HG03108 (cell line): ENCODE measurements at regions not wholly inside any gene's neighbourhood (a gene's known extent, or its start where the extent isn't known, plus 50 kb on each side); places are given as distances from the start of the nearest gene placed in this dataset.

ENCODE experiments used
- ATAC-seq: cut with Tn5 transposase; IDR thresholded peaks from one replicate; pipeline ENCODE4 v1.9.1; 2021; ENCODE audit warnings: moderate library complexity; ENCODE audit not compliant: unreplicated experiment

DNA sequence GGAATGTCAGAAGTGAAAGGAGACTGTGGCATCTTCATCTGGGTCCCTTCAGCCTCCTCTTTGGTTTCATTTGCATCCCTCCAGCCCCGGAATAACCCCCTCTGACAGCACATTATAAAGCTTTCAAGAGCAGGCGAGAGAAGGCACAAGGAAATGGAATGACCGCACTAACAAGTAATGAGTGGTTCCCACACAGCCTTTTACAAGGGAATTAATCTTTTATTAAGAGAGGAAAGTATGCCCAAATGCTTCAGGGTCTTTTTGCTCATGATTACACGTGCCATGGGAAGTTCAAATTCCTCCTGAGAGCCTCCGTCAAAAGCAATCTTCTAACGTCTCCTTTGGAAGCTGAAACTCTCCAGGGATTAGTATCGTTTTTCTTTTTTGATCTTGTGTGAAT, 347.0 kb downstream of the BTBD3 start:
- no peak for ATAC-seq

GRCh38 chr20:12265662-12266061, 348.0 kb downstream of the BTBD3 start:
- ATAC-seq: no peak

GRCh38 chr20:12269579-12269978, 351.9 kb downstream of the BTBD3 start:
- no peak for ATAC-seq

DNA sequence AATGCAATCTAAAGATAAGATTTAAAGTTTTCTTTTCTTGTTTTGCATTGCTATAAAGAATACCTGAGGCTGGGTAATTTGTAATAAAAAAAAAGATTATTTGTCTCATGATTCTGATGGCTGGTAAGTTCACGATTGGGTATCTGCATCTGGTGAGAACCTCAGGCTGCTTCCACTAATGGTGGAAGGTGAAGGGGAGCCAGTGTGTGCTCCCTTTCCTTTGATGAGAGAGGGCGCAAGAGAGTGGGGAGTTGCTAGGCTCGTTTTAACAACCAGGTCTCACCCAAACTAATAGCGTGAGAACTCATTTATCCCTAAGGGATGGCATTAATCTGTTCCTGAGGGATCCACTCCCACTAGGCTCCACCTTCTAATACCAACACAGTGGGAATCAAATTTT, 353.2 kb downstream of the BTBD3 start:
- no peak for ATAC-seq

DNA sequence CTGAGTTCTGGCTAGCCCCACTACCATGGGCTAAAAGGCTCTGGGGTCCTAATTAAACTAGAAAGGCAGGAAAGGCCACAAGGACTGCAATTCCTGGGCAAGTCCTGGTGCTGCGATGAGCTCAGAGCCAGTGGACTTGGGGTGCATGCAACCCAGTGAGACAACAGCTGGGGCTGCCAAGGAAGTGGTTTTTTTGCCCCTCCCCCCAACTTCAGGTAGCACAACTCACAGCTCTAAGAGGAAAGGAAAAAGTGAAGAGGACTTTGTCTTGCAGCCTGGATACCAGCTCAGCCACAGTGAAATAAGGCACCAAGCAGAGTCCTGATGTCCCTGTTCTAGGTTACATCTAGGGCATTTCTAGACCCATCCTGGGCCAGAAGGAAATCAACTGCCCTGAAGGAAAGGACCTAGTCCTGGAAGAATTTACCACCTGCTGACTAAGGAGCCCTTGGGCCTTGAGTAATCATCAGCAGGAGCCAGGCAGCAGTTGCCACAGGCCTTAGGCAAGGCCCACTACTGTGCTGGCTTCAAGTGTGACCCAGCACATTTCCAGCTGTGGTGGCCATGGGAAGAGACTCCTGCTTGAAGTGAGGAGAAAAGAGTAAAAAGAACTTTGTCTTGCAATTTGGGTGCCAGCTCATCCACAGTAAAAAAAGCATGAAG, 358.4 kb downstream of the BTBD3 start:
- ATAC-seq: no peak

DNA sequence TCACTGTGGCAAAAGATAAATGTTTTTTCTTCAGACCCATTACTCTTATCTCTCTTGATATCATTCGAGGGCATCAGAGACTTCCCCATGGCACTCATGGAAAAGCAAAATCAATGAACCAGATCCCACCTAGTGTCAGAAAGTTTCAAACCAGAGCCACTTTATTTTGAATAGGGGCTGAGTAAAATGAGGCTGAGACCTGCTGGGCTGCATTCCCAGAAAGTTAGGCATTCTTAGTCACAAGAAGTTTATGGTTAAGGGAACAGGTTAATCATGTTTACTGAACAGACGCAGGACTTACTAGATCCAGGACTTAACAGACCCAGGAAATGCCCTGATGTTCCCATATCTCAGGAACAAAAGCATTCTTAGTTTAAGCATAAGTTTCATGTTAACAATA, 369.9 kb downstream of the BTBD3 start:
- ATAC-seq: no peak

- ATAC-seq: no peak
These were observed 371.8 kb downstream of the BTBD3 start for GRCh38 chr20:12289465-12289864.

DNA sequence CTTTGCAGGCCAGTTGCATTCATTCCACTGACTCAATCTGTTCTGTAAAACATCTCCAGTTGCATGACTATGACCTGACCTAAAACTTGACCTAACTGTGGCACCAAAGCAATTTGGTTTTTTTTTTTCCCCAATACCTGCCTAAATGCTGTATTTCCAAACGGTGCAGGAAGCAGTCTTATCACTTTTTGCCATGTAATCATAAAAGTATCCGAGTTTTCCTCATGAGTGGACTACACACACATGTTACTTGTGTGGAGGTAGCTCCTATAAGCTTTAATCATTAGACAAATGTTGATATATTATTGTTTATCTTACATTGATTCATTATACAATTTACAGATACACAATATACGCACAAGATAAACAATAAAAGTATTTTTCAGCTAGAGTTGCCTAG, 373.7 kb downstream of the BTBD3 start:
- ATAC-seq: no peak

GRCh38 chr20:12293900-12294299, 376.2 kb downstream of the BTBD3 start:
- no peak for ATAC-seq

GRCh38 chr20:12294678-12295077, 377.0 kb downstream of the BTBD3 start:
- ATAC-seq: no peak

DNA sequence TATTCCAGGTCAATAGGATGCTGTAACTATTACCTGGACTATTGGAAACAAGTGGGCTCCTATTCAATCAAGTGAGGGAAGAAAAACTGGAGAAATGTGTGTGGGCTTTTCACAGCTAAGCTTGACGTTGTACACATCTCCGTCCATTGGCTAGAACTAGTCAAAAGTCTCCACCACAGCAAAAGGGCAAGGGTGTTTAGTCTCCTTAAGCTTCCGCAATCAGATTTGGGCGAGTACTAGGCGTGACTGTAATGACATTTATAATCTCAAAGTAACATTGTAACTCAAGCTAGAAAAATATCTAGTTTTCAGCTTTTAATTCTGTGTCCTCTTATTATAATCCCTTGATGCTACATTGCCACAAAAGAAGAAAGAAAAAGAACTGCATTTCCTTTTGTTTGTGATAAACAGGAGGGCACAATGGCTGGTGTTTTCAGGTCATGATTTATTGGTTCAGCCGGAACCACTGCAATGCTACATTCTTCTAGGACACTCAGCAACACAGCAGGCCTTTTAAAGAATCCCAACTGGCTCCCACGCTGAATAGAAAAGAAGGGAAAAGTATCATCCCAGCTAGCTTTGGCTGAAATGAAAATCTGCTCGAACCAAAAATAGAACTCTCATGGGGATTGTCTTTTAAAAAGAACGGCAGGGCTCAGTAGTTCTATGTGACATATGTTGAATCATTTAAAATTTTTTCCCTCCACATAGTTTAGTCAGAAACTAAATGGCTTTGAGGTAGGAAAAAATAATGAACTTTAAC, 387.7 kb downstream of the BTBD3 start:
- no peak for ATAC-seq

GRCh38 chr20:12306107-12306506, 388.4 kb downstream of the BTBD3 start:
- ATAC-seq: no peak

DNA sequence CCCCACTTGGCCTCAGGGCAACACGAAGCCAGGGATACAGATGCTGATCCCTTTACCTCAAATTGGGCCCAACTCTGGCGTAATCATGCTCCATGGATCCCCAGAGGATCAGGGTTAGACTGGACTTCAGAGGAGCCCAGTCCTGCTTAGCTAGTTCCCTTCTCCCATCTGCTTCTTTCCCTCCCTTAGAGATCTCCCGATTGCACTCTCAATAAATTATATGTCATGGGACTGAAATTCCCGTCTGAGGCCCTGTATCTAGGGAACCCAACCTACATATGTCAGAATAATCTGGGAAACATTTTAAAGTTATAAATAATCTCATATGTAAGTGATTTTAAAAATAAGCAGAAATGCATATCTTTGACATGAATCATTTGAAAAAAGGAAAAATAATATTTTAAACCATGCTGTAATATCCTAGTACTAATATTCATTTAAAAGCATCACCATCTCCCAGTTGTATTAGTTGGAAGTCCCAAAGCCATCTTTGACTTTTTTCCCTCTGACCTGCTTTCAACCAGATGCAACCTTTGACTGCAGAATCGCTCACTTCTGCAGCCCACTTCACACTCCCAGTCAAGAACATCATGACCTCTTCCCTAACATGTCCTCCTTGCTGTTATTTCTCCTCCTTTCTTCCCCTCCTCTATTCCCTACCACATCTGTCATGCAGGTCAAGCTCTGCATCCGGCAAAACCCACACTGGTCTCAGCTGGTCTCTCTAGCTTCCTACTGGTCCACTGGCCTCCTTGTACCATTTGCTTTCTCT, 393.6 kb downstream of the BTBD3 start:
- ATAC-seq: no peak

DNA sequence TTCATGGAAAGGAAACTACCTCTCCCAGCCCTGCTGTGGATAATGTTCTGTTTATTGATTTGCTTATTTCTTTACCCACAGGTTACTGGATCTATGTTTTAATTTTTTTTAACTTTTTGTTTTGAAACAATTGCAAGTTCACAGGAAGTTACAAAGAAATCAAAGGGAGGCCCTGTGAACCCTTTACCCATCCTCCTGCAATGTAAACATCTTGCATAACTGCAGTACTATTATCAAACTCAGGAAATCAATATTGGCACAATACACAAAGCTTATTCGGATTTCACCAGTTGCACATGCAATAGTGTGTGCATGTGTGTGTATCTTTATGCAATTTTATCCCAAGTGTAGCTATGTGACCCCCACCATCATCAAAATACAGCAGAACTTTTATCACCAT, 398.0 kb downstream of the BTBD3 start:
- ATAC-seq: no peak

GRCh38 chr20:12316794-12317193, 399.1 kb downstream of the BTBD3 start:
- ATAC-seq: no peak

DNA sequence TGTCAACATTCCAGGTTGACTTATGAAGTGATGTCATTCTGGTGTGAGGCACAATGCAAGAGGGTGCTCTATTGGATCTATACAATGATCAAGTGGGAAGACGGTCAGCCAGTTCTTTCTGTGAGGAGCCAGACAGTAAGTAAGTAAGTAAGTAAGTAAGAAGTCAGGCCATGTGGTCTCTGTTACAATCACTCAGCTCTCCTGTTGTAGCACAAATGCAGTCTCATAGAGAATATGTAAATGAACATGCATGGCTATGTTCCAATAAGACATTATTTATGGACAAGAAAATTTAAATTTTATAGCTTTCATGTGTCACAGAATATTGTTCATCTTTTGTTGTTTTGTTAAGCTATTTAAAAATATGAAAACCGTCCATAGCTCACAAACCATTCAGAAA, 399.7 kb downstream of the BTBD3 start:
- no peak for ATAC-seq

- ATAC-seq: no peak
These were observed 400.4 kb downstream of the BTBD3 start for GRCh38 chr20:12318043-12318442.

- no peak for ATAC-seq
These were observed 404.0 kb downstream of the BTBD3 start for GRCh38 chr20:12321736-12322135.

GRCh38 chr20:12327205-12327604, 409.5 kb downstream of the BTBD3 start:
- no peak for ATAC-seq

- no peak for ATAC-seq
These were observed 413.5 kb downstream of the BTBD3 start for GRCh38 chr20:12331236-12331635.

DNA sequence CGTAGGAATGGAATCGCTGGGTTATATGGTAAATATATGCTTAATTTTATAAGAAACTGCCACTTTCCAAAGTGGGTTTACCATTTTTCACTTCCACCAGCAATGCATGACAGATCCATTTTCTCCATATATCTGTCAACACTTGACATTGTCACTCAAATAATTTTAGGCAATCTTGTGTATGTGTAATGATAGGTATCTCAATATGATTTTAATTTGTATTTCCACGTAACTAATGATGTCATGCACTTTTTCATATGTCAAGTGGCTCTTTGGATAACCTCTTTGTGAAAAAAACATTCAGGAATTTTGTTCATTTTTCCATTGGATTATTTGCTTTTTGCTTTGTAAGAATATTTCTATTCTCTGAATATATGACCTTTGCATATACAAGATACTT, 419.9 kb downstream of the BTBD3 start:
- ATAC-seq: no peak

- no peak for ATAC-seq
These were observed 428.3 kb downstream of the BTBD3 start for GRCh38 chr20:12345978-12346377.
